Keratinocyte (primary cell): ENCODE measurements at regions not wholly inside any gene's neighbourhood (a gene's known extent, or its start where the extent isn't known, plus 50 kb on each side); places are given as distances from the start of the nearest gene placed in this dataset.

Experiments
- DNase-seq: peaks from one replicate; pipeline ENCODE4 v3.0.0-alpha.2; 2011; ENCODE audit warnings: low read depth, missing footprints, low spot score
- FAIRE-seq: peaks from 2 replicates; lab custom pipeline; 2011; peaks lifted over from hg19 to GRCh38; lab: Jason Lieb, UNC
- H2AFZ ChIP-seq: 2 replicates; pipeline ENCODE4 v1.6.0; 2012; ENCODE audit warnings: low read length, control low read depth, inconsistent platforms; ENCODE audit not compliant: control insufficient read depth
- H3K27ac ChIP-seq: 2 replicates; pipeline ENCODE4 v1.5.1; 2011; ENCODE audit warnings: low read length; ENCODE audit not compliant: control insufficient read depth, insufficient read depth
- H3K27me3 ChIP-seq: 3 replicates; pipeline ENCODE4 v1.6.0; 2011; ENCODE audit warnings: low read length; ENCODE audit not compliant: control insufficient read depth, insufficient read depth; ENCODE audit errors: extremely low read depth
- H3K36me3 ChIP-seq, 2 experiments: 2 replicates in 1 of 2; 3 replicates in 1 of 2; pipeline ENCODE4 v1.5.1; 2011; ENCODE audit warnings: low read length in 2 of 2, mild to moderate bottlenecking in 1 of 2; ENCODE audit not compliant: control insufficient read depth in 2 of 2, insufficient read depth in 2 of 2; ENCODE audit errors: extremely low read depth in 1 of 2
- H3K4me1 ChIP-seq: 3 replicates; pipeline ENCODE4 v1.5.1; 2011; ENCODE audit warnings: low read length; ENCODE audit not compliant: control insufficient read depth, insufficient read depth; ENCODE audit errors: extremely low read depth
- H3K4me2 ChIP-seq: 3 replicates; pipeline ENCODE4 v1.6.0; 2011; ENCODE audit warnings: low read depth, low read length; ENCODE audit not compliant: control insufficient read depth, insufficient read depth; ENCODE audit errors: extremely low read depth
- H3K4me3 ChIP-seq, 3 experiments: fragments of 200-600 bp in 1 of 3; sonication (generic) in 1 of 3; 2 replicates in 2 of 3; 3 replicates in 1 of 3; pipeline ENCODE4 v1.5.1; 2011 to 2016; ENCODE audit warnings: low read length in 3 of 3, mild to moderate bottlenecking in 3 of 3, control low read depth in 2 of 3, inconsistent platforms in 1 of 3, low read depth in 1 of 3, mixed read lengths in 1 of 3, mixed run types in 1 of 3, moderate library complexity in 1 of 3; ENCODE audit not compliant: control insufficient read depth in 2 of 3, insufficient read depth in 2 of 3; ENCODE audit errors: extremely low read depth in 1 of 3
- H3K79me2 ChIP-seq: 2 replicates; pipeline ENCODE4 v1.6.0; 2012; ENCODE audit warnings: low read length; ENCODE audit not compliant: control insufficient read depth, insufficient read depth
- H3K9ac ChIP-seq: 3 replicates; pipeline ENCODE4 v1.6.0; 2011; ENCODE audit warnings: low read length; ENCODE audit not compliant: control insufficient read depth, insufficient read depth; ENCODE audit errors: extremely low read depth
- H3K9me1 ChIP-seq: 3 replicates; pipeline ENCODE4 v1.6.0; 2011; ENCODE audit warnings: low read length; ENCODE audit not compliant: control insufficient read depth, insufficient read depth; ENCODE audit errors: extremely low read depth
- H3K9me3 ChIP-seq: 2 replicates; pipeline ENCODE4 v1.5.1; 2012; ENCODE audit warnings: low read depth, low read length; ENCODE audit not compliant: control insufficient read depth
- H4K20me1 ChIP-seq: 3 replicates; pipeline ENCODE4 v1.6.0; 2011; ENCODE audit warnings: low read length; ENCODE audit not compliant: control insufficient read depth, insufficient read depth; ENCODE audit errors: extremely low read depth
- EZH2 ChIP-seq: IDR thresholded peaks from one replicate; pipeline ENCODE4 v1.6.1; 2012; ENCODE audit warnings: inconsistent platforms, mild to moderate bottlenecking, low read length, moderate library complexity
- dilution Hi-C: fragments of 300-500 bp; cut with MboI; formaldehyde crosslinking; loops from one replicate; pipeline ENCODE4 v1.7.0; 2020; ENCODE audit warnings: low sequenced_read_pairs; ENCODE audit not compliant: extremely low pct_ligation_motif_present
- TF ChIP-seq, protein P1 (sequence below), 3 experiments: IDR thresholded peaks in 1 of 3; conservative IDR thresholded peaks in 1 of 3; optimal IDR thresholded peaks in 1 of 3; 2 replicates in 2 of 3; 3 replicates in 1 of 3; pipeline versions ENCODE3 to v1.5.1; 2011; ENCODE audit warnings: low read length in 3 of 3, mild to moderate bottlenecking in 3 of 3, moderate library complexity in 2 of 3, control low read depth in 1 of 3, inconsistent platforms in 1 of 3; ENCODE audit not compliant: insufficient read depth in 2 of 3; ENCODE audit errors: extremely low read depth in 1 of 3

DNA sequence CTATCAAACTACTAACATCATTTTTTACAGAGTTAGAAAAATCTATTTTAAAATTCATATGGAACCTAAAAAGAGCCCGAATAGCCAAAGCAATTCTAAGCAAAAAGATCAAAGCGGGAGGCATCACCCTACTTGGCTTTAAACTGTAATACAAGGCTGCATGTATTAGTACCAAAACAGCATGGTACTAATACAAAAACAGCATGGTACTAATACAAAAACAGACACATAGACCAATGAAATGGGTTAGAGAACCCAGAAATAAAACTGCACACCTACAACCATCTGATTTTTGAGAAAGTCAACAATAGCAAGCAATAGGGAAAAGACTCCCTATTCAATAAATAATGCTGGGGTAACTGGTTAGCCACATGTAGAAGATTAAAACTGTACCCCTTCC is 640.7 kb downstream of the IRS1 start:
- no peak for TF ChIP-seq EZH2
- TF ChIP-seq, protein P1, sequence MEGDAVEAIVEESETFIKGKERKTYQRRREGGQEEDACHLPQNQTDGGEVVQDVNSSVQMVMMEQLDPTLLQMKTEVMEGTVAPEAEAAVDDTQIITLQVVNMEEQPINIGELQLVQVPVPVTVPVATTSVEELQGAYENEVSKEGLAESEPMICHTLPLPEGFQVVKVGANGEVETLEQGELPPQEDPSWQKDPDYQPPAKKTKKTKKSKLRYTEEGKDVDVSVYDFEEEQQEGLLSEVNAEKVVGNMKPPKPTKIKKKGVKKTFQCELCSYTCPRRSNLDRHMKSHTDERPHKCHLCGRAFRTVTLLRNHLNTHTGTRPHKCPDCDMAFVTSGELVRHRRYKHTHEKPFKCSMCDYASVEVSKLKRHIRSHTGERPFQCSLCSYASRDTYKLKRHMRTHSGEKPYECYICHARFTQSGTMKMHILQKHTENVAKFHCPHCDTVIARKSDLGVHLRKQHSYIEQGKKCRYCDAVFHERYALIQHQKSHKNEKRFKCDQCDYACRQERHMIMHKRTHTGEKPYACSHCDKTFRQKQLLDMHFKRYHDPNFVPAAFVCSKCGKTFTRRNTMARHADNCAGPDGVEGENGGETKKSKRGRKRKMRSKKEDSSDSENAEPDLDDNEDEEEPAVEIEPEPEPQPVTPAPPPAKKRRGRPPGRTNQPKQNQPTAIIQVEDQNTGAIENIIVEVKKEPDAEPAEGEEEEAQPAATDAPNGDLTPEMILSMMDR (optimal IDR thresholded peaks at IDR 0.05 in 1 of 3, IDR thresholded peaks at IDR 0.05 in 1 of 3, conservative IDR thresholded peaks at IDR 0.05 in 1 of 3; ENCODE audit: extremely low read depth in 1 of 3, insufficient read depth in 2 of 3, low read length in 3 of 3), result no peak
- no peak for DNase-seq

DNA sequence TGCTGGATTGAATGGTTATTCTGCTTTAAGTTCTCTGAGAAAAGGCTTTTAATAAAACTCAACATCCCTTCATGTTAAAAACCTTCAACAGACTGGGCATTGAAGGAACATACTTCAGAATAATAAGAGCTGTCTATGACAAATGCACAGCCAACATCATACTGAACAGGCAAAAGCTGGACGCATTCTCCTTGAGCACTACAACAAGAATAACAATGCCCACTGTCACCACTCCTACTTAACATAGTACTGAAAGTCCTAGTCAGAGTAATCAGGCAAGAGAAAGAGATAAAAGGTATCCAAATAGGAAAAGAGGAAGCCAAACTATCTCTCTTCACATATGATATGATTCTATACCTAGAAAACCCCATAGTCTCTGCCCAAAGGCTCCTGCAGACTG is 641.4 kb downstream of the IRS1 start:
- H3K79me2 ChIP-seq, result no peaks in the 10 kb centered on the region
- no peak for DNase-seq
- H3K27ac ChIP-seq, result no peak overlapping the region
- dilution Hi-C loops, result no loop called here
- H3K9me1 ChIP-seq, result no peaks in the 10 kb centered on the region
- no peak overlapping the region for H3K4me3 ChIP-seq
- H3K4me1 ChIP-seq, result no peaks in the 10 kb centered on the region
- no peaks in the 10 kb centered on the region for H4K20me1 ChIP-seq
- no peak overlapping the region for H3K4me2 ChIP-seq
- no peaks in the 10 kb centered on the region for H3K9me3 ChIP-seq
- no peaks in the 10 kb centered on the region for H3K36me3 ChIP-seq
- FAIRE-seq, result no peak
- H3K27me3 ChIP-seq, result no peaks in the 10 kb centered on the region
- no peak for TF ChIP-seq EZH2
- TF ChIP-seq, protein P1 (optimal IDR thresholded peaks at IDR 0.05 in 1 of 3, IDR thresholded peaks at IDR 0.05 in 1 of 3, conservative IDR thresholded peaks at IDR 0.05 in 1 of 3; ENCODE audit: extremely low read depth in 1 of 3, insufficient read depth in 2 of 3, low read length in 3 of 3), result no peak
- H2AFZ ChIP-seq, result no peak overlapping the region
- no peak overlapping the region for H3K9ac ChIP-seq

More for the DNA sequence above, 640.7 kb downstream of the IRS1 start:
- Histone ChIP-seq H3K79me2 (no peaks in the 10 kb centered on the region), H2AFZ (no peak overlapping the region), H3K9ac (no peak overlapping the region), H3K9me3 (no peaks in the 10 kb centered on the region), H3K9me1 (no peaks in the 10 kb centered on the region), H3K4me1 (no peaks in the 10 kb centered on the region), H3K27me3 (no peaks in the 10 kb centered on the region), H3K4me2 (no peak overlapping the region), H3K4me3 (no peak overlapping the region), H3K36me3 (no peaks in the 10 kb centered on the region), H4K20me1 (no peaks in the 10 kb centered on the region), H3K27ac (no peak overlapping the region)
- no peak for FAIRE-seq
- dilution Hi-C loops, result no loop called here
